Keratinocyte (primary cell): ENCODE measurements at regions not wholly inside any gene's neighbourhood (a gene's known extent, or its start where the extent isn't known, plus 50 kb on each side); places are given as distances from the start of the nearest gene placed in this dataset.

Experiments
- CTCF ChIP-seq, 3 experiments: IDR thresholded peaks in 1 of 3; conservative IDR thresholded peaks in 1 of 3; optimal IDR thresholded peaks in 1 of 3; 2 replicates in 2 of 3; 3 replicates in 1 of 3; pipeline versions ENCODE3 to v1.5.1; 2011; ENCODE audit warnings: low read length in 3 of 3, mild to moderate bottlenecking in 3 of 3, moderate library complexity in 2 of 3, control low read depth in 1 of 3, inconsistent platforms in 1 of 3; ENCODE audit not compliant: insufficient read depth in 2 of 3; ENCODE audit errors: extremely low read depth in 1 of 3
- EZH2 ChIP-seq: IDR thresholded peaks from one replicate; pipeline ENCODE4 v1.6.1; 2012; ENCODE audit warnings: inconsistent platforms, mild to moderate bottlenecking, low read length, moderate library complexity

GRCh38 chr1:198837278-198838021, 198.6 kb downstream of the PTPRC start:
- TF ChIP-seq CTCF (optimal IDR thresholded peaks at IDR 0.05 in 1 of 3, IDR thresholded peaks at IDR 0.05 in 1 of 3, conservative IDR thresholded peaks at IDR 0.05 in 1 of 3; ENCODE audit: extremely low read depth in 1 of 3, insufficient read depth in 2 of 3, low read length in 3 of 3) (peak in 1 of 3 experiments; percentile 8), EZH2 (no peak)
